SKM-1 treated with dmso at 0.1 percent for 144 hours (cell line): ENCODE measurements at regions not wholly inside any gene's neighbourhood (a gene's known extent, or its start where the extent isn't known, plus 50 kb on each side); places are given as distances from the start of the nearest gene placed in this dataset.

Source experiments
- DNase-seq: peaks from one replicate; lab custom pipeline; 2025; ENCODE audit not compliant: unreplicated experiment; lab: John Stamatoyannopoulos, UW

GRCh38 chr5:145222622-145223021, 612.5 kb downstream of the PRELID2 start:
- no peak for DNase-seq

DNA sequence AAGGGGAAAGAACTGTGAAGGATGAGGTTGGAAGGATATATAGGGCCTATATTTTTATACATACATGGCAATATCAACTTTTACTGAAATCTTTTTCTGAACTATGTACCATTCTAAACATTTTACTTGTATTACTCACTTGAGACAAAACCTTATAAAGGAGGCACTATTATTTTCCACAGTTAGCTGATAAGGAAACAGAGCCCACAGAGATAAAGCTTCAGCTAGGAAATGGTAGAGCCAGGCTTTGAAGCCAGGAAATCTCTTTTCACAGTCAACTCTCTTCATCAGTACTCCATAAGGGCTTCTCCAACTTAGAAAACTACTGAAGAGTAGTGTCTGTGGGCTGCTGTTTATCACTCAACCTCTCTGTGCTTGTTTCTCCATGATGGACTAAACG, 613.7 kb downstream of the PRELID2 start:
- DNase-seq, result no peak

DNA sequence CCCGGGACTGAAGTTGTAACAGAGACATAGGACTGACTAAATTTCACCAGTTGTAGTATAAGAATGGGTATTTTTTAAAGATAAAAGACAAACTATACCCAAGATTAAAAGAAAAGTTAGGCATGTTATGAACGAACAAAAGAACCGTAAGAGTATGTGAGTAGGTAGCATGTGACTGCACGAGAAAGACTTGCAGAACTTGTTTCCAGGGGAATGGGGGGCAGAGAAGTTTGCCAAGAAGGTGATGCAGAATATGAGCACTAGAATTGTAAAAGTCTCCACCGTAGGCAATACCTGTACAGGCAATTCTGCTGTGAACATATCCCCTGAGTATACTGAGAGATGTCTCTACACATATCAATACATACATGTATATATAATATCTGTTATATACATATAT, 614.7 kb downstream of the PRELID2 start:
- DNase-seq, result no peak

DNA sequence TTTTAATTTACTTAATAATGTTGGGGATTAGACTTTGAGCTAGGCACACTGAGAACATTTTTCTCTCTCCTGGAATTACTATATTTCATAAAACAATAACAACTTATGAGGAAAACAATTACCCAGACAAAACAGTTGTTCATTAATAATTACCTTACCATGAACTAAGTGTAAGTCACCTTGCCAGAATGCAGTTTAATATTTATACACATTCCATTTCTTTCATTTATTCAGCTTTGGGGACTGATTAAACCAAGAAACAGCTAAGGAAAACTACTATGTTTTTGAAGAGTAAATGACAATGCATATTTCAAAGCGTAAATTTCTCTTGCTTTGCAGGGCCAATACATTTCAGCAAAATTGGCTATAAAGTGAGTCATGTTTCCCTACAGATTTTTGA, 616.2 kb downstream of the PRELID2 start:
- no peak for DNase-seq

GRCh38 chr5:145218019-145218418, 617.1 kb downstream of the PRELID2 start:
- no peak for DNase-seq

GRCh38 chr5:145210020-145210419, 625.1 kb downstream of the PRELID2 start:
- no peak for DNase-seq

- DNase-seq, result no peak
Observed at GRCh38 chr5:145205546-145205945, 629.6 kb downstream of the PRELID2 start.

GRCh38 chr5:145204743-145205142, 630.4 kb downstream of the PRELID2 start:
- no peak for DNase-seq

DNA sequence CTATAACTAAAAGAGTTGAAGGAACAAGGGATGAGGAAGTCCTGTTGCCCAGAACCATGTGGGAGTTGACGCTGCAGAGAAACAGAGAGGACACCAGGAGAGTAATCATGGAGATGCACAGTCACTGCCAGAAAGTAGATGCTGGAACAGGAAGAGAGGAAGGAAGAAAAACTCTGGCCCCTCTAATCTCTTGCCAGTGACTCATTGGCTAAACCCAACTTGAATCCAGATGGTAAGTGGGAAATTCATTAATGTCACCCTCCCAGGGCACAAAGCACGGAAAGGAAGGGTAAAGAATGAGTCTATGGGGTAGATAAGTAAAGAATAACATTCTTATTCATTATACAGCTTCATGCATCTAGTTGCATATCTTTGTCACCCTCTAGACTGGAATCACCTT, 631.9 kb downstream of the PRELID2 start:
- DNase-seq, result no peak

- DNase-seq, result no peak
Observed at GRCh38 chr5:145198525-145199260, 636.4 kb downstream of the PRELID2 start.

DNA sequence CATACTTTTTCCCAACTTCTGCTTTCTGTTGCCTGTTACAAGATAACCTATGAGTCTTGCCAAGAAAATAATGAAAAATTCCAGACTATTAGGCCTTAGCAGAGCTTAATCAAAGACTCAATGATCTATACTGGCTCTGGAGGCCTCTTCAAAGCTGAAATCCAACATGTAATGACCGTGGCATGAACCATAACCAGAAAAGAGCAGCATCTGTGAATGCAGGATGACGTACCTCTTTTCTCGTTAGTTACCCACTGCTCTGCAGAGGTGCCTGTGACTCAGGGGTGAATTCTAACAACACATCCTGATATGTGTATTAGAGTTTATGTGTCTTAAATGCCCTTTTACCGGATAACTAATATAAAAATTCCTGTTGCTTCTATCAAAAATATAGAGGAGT, 645.4 kb downstream of the PRELID2 start:
- no peak for DNase-seq

GRCh38 chr5:145180371-145180770, 654.8 kb downstream of the PRELID2 start:
- DNase-seq, result no peak

- DNase-seq, result no peak
Observed at GRCh38 chr5:145178641-145179523, 656.3 kb downstream of the PRELID2 start.

- no peak for DNase-seq
Observed at GRCh38 chr5:145176041-145176440, 659.1 kb downstream of the PRELID2 start.

DNA sequence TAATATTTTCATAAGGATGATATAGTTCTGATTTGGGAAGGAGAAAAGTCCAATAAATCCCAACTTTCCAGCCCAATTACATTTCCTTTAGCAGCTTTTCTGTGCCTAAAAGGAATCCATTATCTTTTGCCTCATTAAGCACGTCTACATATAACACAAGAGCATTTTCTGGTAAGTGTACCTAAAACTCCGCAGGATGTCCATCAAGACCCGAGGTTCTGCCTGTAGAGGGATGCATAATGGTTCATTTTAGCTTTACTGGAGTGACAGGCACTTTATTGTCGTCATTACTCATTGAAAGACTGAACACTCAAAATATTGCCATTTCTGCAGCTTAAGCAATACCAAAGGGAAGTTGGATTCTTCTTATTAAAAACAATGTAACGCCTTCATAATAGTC, 669.0 kb downstream of the PRELID2 start:
- DNase-seq, result no peak

- no peak for DNase-seq
Observed at GRCh38 chr5:145163876-145164275, 671.3 kb downstream of the PRELID2 start.

- DNase-seq, result no peak
Observed at GRCh38 chr5:145162626-145163025, 672.5 kb downstream of the PRELID2 start.

GRCh38 chr5:145161391-145161790, 673.8 kb downstream of the PRELID2 start:
- no peak for DNase-seq

DNA sequence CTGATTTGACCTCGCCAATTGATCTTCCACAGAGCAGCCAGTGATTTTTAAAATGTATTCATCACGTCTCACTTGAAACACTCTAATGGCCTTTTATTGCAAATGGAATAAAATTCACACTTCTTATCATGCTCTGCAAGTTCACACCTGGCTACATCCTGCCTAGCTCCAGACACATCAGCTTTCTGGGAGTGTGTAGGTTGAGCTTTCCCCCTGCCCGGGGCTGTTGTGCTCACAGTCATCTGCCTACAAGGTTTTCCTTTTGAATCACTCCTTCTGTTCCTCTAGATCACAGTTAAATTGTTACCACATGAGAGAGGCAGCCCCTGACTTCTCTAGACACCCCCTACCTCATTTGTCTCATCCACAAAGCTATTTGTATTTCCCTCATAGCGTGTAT, 674.5 kb downstream of the PRELID2 start:
- no peak for DNase-seq

DNA sequence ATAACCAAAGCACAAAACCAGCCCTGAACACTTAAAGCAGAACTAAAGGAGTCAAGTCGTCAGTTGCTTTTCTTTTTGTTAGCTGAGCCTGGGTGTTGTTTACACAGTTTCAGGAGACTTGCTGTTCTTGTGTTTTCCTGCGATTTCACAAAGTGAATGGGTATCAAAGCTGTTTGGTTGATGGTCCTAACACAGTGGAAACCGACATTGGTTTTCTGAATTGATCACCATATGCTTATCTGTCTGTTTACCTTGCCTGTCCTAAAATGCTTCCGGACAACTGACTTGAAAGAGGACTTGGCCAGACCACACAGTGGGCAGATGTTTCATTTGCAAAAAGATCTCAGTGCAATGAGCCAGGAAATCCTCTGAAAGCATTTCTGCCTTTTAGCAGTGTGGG, 676.4 kb downstream of the PRELID2 start:
- no peak for DNase-seq

DNA sequence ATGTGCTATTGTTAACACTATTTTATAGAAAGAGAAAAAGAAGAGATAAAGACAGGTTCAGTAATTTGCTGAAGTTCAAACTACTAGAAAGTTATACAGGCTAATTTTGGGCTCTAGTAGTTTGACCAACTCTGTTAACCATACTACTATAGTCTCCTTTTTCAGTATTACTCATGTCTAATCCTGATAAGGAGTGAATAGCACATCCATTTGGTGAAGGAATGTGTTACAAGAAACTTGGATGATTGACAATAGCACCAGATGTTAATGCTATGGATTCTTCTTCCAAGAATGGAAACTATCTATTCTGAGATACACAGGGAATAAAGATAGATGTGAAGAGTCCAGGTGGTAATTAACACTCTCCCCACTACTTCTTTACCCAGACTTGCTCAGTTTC, 677.3 kb downstream of the PRELID2 start:
- DNase-seq, result no peak

DNA sequence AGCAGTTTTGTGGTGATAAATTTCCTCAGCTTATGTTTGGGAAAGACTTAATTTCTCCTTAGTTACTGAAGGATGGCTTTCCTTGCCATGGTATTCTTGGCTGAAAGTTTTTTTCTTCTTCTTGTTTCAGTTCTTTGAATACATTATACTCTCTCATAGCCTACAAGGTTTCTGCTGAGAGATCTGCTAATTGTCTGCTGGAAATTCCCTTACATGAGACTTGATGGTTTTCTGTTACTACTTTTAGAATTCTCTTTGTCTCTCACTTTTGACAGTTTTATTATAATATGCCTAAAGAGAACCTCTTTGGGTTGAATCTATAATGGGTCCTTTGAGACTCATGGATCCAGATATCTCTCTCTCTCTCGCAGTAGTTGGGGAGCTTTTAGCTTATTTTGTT, 693.6 kb downstream of the PRELID2 start:
- DNase-seq, result no peak
